ENCODE measurements at regions not wholly inside any gene's neighbourhood (a gene's known extent, or its start where the extent isn't known, plus 50 kb on each side); places are given as distances from the start of the nearest gene placed in this dataset.

GRCh38 chr5:63743096-63743798 lies 219.0 kb downstream of the HTR1A start:
- no peak for TF ChIP-seq POLR2A (IDR thresholded peaks at IDR 0.05; ENCODE audit: low read depth, low read length)
- no peak for TF ChIP-seq CEBPB (IDR thresholded peaks at IDR 0.05; ENCODE audit: low read depth, low read length)
- no peak for TF ChIP-seq CTCF (conservative IDR thresholded peaks at IDR 0.05; ENCODE audit: low read depth, low read length)
- TF ChIP-seq RAD21 (IDR thresholded peaks at IDR 0.05; ENCODE audit: low read length), result no peak
- TF ChIP-seq, protein P1, sequence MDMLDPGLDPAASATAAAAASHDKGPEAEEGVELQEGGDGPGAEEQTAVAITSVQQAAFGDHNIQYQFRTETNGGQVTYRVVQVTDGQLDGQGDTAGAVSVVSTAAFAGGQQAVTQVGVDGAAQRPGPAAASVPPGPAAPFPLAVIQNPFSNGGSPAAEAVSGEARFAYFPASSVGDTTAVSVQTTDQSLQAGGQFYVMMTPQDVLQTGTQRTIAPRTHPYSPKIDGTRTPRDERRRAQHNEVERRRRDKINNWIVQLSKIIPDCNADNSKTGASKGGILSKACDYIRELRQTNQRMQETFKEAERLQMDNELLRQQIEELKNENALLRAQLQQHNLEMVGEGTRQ (IDR thresholded peaks at IDR 0.05; ENCODE audit: low read depth, low read length), result no peak
- TF ChIP-seq BHLHE40 (IDR thresholded peaks at IDR 0.05; ENCODE audit: low read depth, low read length), result no peak
- TF ChIP-seq SMC3 (IDR thresholded peaks at IDR 0.05; ENCODE audit: low read depth, low read length), result no peak
- no peak for TF ChIP-seq FOS (IDR thresholded peaks at IDR 0.05; ENCODE audit: low read depth, low read length)
- TF ChIP-seq ELK1 (IDR thresholded peaks at IDR 0.05; ENCODE audit: borderline replicate concordance, low read depth, low read length), result no peak
- TF ChIP-seq MAFK (IDR thresholded peaks at IDR 0.05; ENCODE audit: low read depth, low read length), result no peak

All from IMR-90 (cell line).